K562 (cell line): ENCODE measurements at regions not wholly inside any gene's neighbourhood (a gene's known extent, or its start where the extent isn't known, plus 50 kb on each side); places are given as distances from the start of the nearest gene placed in this dataset.

Experiments used
- ATAC-seq: fragments of 200-7000 bp; cut with Tn5 transposase; 3 replicates; pipeline ENCODE4 v1.9.1; 2020; ENCODE audit warnings: moderate library complexity
- BruUV-seq: library from RNA; stranded (reverse); fragments of 400-500 nt; replicated peaks from 2 replicates; lab custom pipeline; 2021; lab: Mats Ljungman, UMichigan
- CTCF ChIA-PET: fragments of 300-600 bp; formaldehyde crosslinking; extraction: SDS; loops from one replicate; lab custom pipeline; 2021; ENCODE audit warnings: low intra/inter-chr PET ratio; lab: Yijun Ruan, JAX
- POLR2A ChIA-PET: fragments of 300-600, 350-650 bp; sonication (Branson Sonifier 250); formaldehyde crosslinking; extraction: SDS; loops from one replicate; lab custom pipeline; 2021; ENCODE audit warnings: antibody characterized with exemption, inconsistent platforms; lab: Yijun Ruan, JAX
- DNase-seq, 4 experiments: peaks; one replicate each; pipeline versions ENCODE4 v3.0.0 to v3.0.0-alpha.2; 2011 to 2018; ENCODE audit warnings: low spot score in 3 of 4, mixed read lengths in 3 of 4; ENCODE audit errors: extremely low read depth in 1 of 4
- FAIRE-seq: peaks from 2 replicates; lab custom pipeline; 2011; peaks lifted over from hg19 to GRCh38; lab: Jason Lieb, UNC
- H2AFZ ChIP-seq: 2 replicates; pipeline ENCODE4 v1.6.0; 2011; ENCODE audit warnings: low read depth, low read length, control low read depth, inconsistent platforms
- H3K27ac ChIP-seq: fragments of 200-600 bp; 3 replicates; pipeline ENCODE4 v1.8.0; 2011; ENCODE audit warnings: low read depth, mild to moderate bottlenecking, control low read depth, inconsistent platforms, low read length, moderate library complexity, mixed read lengths; ENCODE audit errors: extremely low read depth
- H3K27me3 ChIP-seq, 2 experiments: fragments of 300-600 bp in 1 of 2; 2 replicates in 1 of 2; 3 replicates in 1 of 2; pipeline versions ENCODE4 v1.6.0 to v1.8.0; 2011; ENCODE audit warnings: inconsistent platforms in 2 of 2, low read length in 2 of 2, mild to moderate bottlenecking in 1 of 2, mixed read lengths in 1 of 2, moderate library complexity in 1 of 2; ENCODE audit not compliant: control insufficient read depth in 2 of 2, insufficient read depth in 2 of 2
- H3K36me3 ChIP-seq: fragments of 300-600 bp; 3 replicates; pipeline ENCODE4 v1.8.0; 2011; ENCODE audit warnings: mild to moderate bottlenecking, low read length, inconsistent platforms; ENCODE audit not compliant: control insufficient read depth, insufficient read depth
- H3K4me1 ChIP-seq, 2 experiments: fragments of 200-600 bp in 1 of 2; replicated peaks in 1 of 2; 2 replicates in 1 of 2; 3 replicates in 1 of 2; pipeline versions ENCODE4 v1.5.1 to v1.8.0; 2011; ENCODE audit warnings: inconsistent platforms in 2 of 2, low read length in 2 of 2, mild to moderate bottlenecking in 1 of 2, mixed read lengths in 1 of 2, moderate library complexity in 1 of 2; ENCODE audit not compliant: control insufficient read depth in 2 of 2, insufficient read depth in 2 of 2
- H3K4me2 ChIP-seq: 2 replicates; pipeline ENCODE4 v1.6.1; 2011; ENCODE audit warnings: low read length, control low read depth, inconsistent platforms, mixed read lengths; ENCODE audit not compliant: insufficient read depth
- H3K4me3 ChIP-seq: fragments of 200-600 bp; sonication (generic), shearing (Covaris generic); 2 replicates; pipeline ENCODE4 v1.5.1; 2016; ENCODE audit warnings: control low read depth, inconsistent platforms
- H3K79me2 ChIP-seq: fragments of 200-600 bp; 3 replicates; pipeline ENCODE4 v1.8.0; 2011; ENCODE audit warnings: low read length, inconsistent platforms; ENCODE audit not compliant: control insufficient read depth, insufficient read depth
- H3K9ac ChIP-seq, 2 experiments: 2 replicates each; pipeline versions ENCODE4 v1.6.0 to v1.6.1; 2011; ENCODE audit warnings: low read depth in 2 of 2, low read length in 2 of 2, control low read depth in 1 of 2, inconsistent platforms in 1 of 2, mild to moderate bottlenecking in 1 of 2, mixed read lengths in 1 of 2; ENCODE audit not compliant: insufficient read depth in 1 of 2
- H3K9me1 ChIP-seq: one replicate; pipeline ENCODE4 v1.6.0; 2011; ENCODE audit warnings: inconsistent platforms, mild to moderate bottlenecking, low read length, moderate library complexity; ENCODE audit not compliant: control insufficient read depth, insufficient read depth
- H3K9me3 ChIP-seq: replicated peaks from 2 replicates; pipeline ENCODE4 v1.5.1; 2011; ENCODE audit warnings: low read depth, low read length, inconsistent platforms; ENCODE audit not compliant: control insufficient read depth, insufficient read depth
- H4K20me1 ChIP-seq: replicated peaks from 2 replicates; pipeline ENCODE4 v1.6.1; 2011; ENCODE audit warnings: low read length, inconsistent platforms, mixed read lengths; ENCODE audit not compliant: control insufficient read depth, insufficient read depth
- CLOCK ChIP-seq: fragments of 250-450 bp; sonication (Bioruptor Pico); IDR thresholded peaks from 2 replicates; pipeline ENCODE4 v1.4.0; 2020; ENCODE audit warnings: mild to moderate bottlenecking, moderate library complexity, borderline replicate concordance
- DMBX1 ChIP-seq: fragments of 250-450 bp; sonication (Bioruptor Pico); IDR thresholded peaks from 2 replicates; pipeline ENCODE4 v1.8.0; 2022; ENCODE audit warnings: inconsistent platforms, mild to moderate bottlenecking, moderate library complexity, borderline replicate concordance
- POLR2G ChIP-seq: fragments of 200-400 bp; formaldehyde crosslinking; IDR thresholded peaks from 2 replicates; pipeline ENCODE4 v1.6.1; 2017; ENCODE audit warnings: low read depth, mild to moderate bottlenecking, antibody characterized with exemption, low read length, moderate library complexity
- SMAD1 ChIP-seq: fragments of 150-350 bp; IDR thresholded peaks from 2 replicates; pipeline ENCODE4 v1.6.1; 2014; ENCODE audit warnings: low read length, low read depth; ENCODE audit not compliant: partially characterized antibody
- TFAM ChIP-seq: fragments of 250-450 bp; sonication (Bioruptor Pico); conservative IDR thresholded peaks from 2 replicates; pipeline ENCODE4 v1.5.0; 2021; ENCODE audit warnings: mild to moderate bottlenecking, moderate library complexity
- THRB ChIP-seq: fragments of 450-650 bp; formaldehyde crosslinking; conservative IDR thresholded peaks from 2 replicates; pipeline ENCODE4 v1.4.0; 2022; ENCODE audit warnings: mild to moderate bottlenecking, missing genetic modification characterization
- ZNF184 ChIP-seq: sonication (generic); formaldehyde crosslinking; IDR thresholded peaks from 2 replicates; pipeline ENCODE4 v1.5.0; 2020; ENCODE audit warnings: missing genetic modification reagents
- ZNF436 ChIP-seq: fragments of 250-450, 450-650 bp; sonication (Bioruptor Pico); formaldehyde crosslinking; IDR thresholded peaks from 2 replicates; pipeline ENCODE4 v1.7.0; 2020; ENCODE audit warnings: mild to moderate bottlenecking
- WGBS: fragments of 100-300 bp; shearing (Covaris generic); methylation state at CpG from one replicate; pipeline ENCODE4 v1.1.6; 2016; ENCODE audit warnings: low coverage, mixed read lengths; ENCODE audit not compliant: insufficient coverage; ENCODE audit errors: missing lambda C conversion rate; 5-methylcytosine and 5-hydroxymethylcytosine counted together
- in situ Hi-C: fragments of 300-500 bp; cut with MboI; formaldehyde crosslinking; loops from 4 replicates; pipeline ENCODE4 v1.15.0; 2018; ENCODE audit warnings: inconsistent platforms, mixed read lengths
- intact Hi-C: fragments of 100-400 bp; cut with micrococcal nuclease; formaldehyde crosslinking; loops from 2 replicates; pipeline ENCODE4 v1.14.2; 2022
- TF ChIP-seq, protein P1 (sequence below), 2 experiments: fragments of 450-650 bp in 1 of 2; IDR thresholded peaks; 2 replicates each; pipeline ENCODE4 v1.6.1; 2011 to 2017; ENCODE audit warnings: low read depth in 2 of 2, antibody characterized with exemption in 1 of 2, borderline replicate concordance in 1 of 2, low read length in 1 of 2, mild to moderate bottlenecking in 1 of 2, mixed read lengths in 1 of 2; ENCODE audit not compliant: control insufficient read depth in 1 of 2
- TF ChIP-seq, protein P2 (sequence below): IDR thresholded peaks from 2 replicates; pipeline ENCODE4 v1.6.1; 2012; ENCODE audit warnings: low read depth, low read length, improper control_type of control experiment, borderline replicate concordance

DNA sequence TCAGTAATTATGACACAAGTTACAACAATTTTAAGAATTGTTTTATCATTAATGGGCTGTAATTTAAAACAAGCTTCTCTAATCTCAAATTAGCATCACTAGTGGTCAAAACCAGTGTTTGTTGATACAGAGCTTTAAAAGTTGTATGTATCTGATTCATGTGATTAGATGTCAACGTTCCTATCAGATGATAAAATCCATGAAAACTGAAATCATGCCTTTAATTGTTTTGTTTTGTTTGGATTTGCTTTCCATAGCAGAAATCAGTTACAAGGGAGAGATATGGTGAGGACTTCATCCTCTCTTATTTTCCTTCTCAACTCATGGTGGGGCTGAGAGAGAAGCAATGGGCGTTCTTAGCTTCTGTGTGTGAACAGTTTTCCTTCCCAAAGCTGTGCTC lies 469.6 kb downstream of the PID1 start (continued):
- TF ChIP-seq THRB (CRISPR knock-in tag) (no peak), TFAM (CRISPR knock-in tag) (no peak), DMBX1 (CRISPR knock-in tag) (no peak)
- TF ChIP-seq, protein P1, sequence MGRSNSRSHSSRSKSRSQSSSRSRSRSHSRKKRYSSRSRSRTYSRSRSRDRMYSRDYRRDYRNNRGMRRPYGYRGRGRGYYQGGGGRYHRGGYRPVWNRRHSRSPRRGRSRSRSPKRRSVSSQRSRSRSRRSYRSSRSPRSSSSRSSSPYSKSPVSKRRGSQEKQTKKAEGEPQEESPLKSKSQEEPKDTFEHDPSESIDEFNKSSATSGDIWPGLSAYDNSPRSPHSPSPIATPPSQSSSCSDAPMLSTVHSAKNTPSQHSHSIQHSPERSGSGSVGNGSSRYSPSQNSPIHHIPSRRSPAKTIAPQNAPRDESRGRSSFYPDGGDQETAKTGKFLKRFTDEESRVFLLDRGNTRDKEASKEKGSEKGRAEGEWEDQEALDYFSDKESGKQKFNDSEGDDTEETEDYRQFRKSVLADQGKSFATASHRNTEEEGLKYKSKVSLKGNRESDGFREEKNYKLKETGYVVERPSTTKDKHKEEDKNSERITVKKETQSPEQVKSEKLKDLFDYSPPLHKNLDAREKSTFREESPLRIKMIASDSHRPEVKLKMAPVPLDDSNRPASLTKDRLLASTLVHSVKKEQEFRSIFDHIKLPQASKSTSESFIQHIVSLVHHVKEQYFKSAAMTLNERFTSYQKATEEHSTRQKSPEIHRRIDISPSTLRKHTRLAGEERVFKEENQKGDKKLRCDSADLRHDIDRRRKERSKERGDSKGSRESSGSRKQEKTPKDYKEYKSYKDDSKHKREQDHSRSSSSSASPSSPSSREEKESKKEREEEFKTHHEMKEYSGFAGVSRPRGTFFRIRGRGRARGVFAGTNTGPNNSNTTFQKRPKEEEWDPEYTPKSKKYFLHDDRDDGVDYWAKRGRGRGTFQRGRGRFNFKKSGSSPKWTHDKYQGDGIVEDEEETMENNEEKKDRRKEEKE (IDR thresholded peaks at IDR 0.05; ENCODE audit: borderline replicate concordance in 1 of 2, control insufficient read depth in 1 of 2, low read depth in 2 of 2, low read length in 1 of 2): no peak

DNA sequence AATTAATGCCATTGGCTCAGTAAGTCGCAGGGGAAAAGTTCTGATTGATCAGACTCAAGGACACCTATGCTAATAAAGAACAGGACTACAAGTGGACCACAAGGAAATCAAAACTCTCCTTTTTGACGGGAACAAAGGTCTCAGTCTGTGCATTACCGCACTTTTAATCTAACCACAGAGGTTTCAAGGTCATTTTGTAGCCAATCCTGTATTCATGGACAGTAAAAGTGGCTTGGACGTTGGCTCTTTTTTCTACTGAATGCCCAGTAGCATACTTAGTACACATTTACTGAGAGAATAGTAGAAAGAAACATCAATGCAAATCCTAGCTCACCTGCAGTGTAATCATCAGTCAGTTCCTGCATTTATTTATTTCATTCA lies 471.9 kb downstream of the PID1 start:
- H3K27me3 ChIP-seq: no peaks in the 10 kb centered on the region
- in situ Hi-C loops (no loop called here), intact Hi-C loops (no loop called here)
- H3K9ac ChIP-seq: no peak overlapping the region
- H3K4me2 ChIP-seq: no peak overlapping the region
- no peaks in the 10 kb centered on the region for H3K9me3 ChIP-seq
- no peaks in the 10 kb centered on the region for H3K9me1 ChIP-seq
- ChIA-PET POLR2A (no interaction called here), CTCF (no interaction called here)
- no peak for FAIRE-seq
- no peaks in the 10 kb centered on the region for H3K4me1 ChIP-seq
- no peaks in the 10 kb centered on the region for H3K79me2 ChIP-seq
- H3K36me3 ChIP-seq: no peaks in the 10 kb centered on the region
- DNase-seq: no peak
- no peak overlapping the region for H3K4me3 ChIP-seq
- H4K20me1 ChIP-seq: no peaks in the 10 kb centered on the region
- H3K27ac ChIP-seq: no peak overlapping the region
- no TSS peak for BruUV-seq
- ATAC-seq: no peak
- 0% methylated on average over 4 of the region's 4 CpGs for WGBS
- no peak overlapping the region for H2AFZ ChIP-seq
- TF ChIP-seq ZNF436 (CRISPR knock-in tag) (no peak), CLOCK (no peak), SMAD1 (no peak), POLR2G (no peak), THRB (CRISPR knock-in tag) (no peak), ZNF184 (CRISPR knock-in tag) (no peak)
- TF ChIP-seq, protein P2, sequence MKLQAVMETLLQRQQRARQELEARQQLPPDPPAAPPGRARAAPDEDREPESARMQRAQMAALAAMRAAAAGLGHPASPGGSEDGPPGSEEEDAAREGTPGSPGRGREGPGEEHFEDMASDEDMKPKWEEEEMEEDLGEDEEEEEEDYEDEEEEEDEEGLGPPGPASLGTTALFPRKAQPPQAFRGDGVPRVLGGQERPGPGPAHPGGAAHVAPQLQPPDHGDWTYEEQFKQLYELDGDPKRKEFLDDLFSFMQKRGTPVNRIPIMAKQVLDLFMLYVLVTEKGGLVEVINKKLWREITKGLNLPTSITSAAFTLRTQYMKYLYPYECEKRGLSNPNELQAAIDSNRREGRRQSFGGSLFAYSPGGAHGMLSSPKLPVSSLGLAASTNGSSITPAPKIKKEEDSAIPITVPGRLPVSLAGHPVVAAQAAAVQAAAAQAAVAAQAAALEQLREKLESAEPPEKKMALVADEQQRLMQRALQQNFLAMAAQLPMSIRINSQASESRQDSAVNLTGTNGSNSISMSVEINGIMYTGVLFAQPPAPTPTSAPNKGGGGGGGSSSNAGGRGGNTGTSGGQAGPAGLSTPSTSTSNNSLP: no peak
